PC-9 (cell line): ENCODE measurements at regions not wholly inside any gene's neighbourhood (a gene's known extent, or its start where the extent isn't known, plus 50 kb on each side); places are given as distances from the start of the nearest gene placed in this dataset.

Experiments used
- EZH2 ChIP-seq: fragments of 200-600 bp; sonication (generic); IDR thresholded peaks from 2 replicates; pipeline ENCODE4 v1.8.0; 2017; ENCODE audit warnings: antibody characterized with exemption, low read depth
- TF ChIP-seq, protein P1 (sequence below): fragments of 200-600 bp; sonication (generic); conservative IDR thresholded peaks from 2 replicates; pipeline ENCODE4 v1.6.1; 2017; ENCODE audit warnings: mixed run types, antibody characterized with exemption, mild to moderate bottlenecking, moderate library complexity

DNA sequence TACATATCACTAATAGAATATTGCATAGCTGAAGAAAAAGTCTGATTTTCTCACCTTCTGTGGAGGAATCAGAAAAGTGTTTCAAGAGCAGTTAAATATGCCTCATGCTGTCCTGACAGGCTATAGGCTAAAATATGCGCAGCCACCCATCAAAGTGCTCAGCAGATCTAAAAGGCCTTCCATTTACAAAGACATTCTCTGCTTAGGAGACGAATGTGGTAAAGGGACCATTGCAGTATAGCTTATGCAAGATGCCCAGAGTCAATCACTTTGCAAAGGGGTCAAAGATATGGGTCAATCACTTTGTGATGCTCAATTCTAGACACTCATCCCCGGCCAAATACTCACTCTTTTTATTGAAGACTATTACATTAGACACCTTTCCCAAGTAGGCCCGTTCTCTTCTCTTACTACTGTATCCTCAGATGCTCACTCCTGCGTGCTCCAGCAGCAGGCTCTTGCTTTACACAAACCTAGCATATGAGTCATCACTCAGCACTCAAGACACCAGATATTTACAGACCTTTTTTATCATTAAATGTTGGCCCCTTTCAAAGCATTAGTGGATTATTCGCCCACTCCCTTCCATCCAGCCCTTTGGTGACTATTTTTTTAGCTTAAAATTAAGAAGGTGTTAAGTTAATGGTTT lies 568.2 kb upstream of the CDH18 start:
- TF ChIP-seq, protein P1, sequence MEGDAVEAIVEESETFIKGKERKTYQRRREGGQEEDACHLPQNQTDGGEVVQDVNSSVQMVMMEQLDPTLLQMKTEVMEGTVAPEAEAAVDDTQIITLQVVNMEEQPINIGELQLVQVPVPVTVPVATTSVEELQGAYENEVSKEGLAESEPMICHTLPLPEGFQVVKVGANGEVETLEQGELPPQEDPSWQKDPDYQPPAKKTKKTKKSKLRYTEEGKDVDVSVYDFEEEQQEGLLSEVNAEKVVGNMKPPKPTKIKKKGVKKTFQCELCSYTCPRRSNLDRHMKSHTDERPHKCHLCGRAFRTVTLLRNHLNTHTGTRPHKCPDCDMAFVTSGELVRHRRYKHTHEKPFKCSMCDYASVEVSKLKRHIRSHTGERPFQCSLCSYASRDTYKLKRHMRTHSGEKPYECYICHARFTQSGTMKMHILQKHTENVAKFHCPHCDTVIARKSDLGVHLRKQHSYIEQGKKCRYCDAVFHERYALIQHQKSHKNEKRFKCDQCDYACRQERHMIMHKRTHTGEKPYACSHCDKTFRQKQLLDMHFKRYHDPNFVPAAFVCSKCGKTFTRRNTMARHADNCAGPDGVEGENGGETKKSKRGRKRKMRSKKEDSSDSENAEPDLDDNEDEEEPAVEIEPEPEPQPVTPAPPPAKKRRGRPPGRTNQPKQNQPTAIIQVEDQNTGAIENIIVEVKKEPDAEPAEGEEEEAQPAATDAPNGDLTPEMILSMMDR = no peak
- no peak for TF ChIP-seq EZH2
